SK-N-SH treated with all-trans-retinoic acid at 6 μM for 48 hours (cell line): ENCODE measurements at regions not wholly inside any gene's neighbourhood (a gene's known extent, or its start where the extent isn't known, plus 50 kb on each side); places are given as distances from the start of the nearest gene placed in this dataset.

Experiments
- ATAC-seq: fragments of 200-7000 bp; cut with Tn5 transposase; 3 replicates; pipeline ENCODE4 v1.9.1; 2020; ENCODE audit warnings: mild to moderate bottlenecking, moderate library complexity
- ARNTL ChIP-seq: fragments of 450-650 bp; formaldehyde crosslinking; IDR thresholded peaks from 2 replicates; pipeline ENCODE4 v1.5.0; 2020; ENCODE audit warnings: low read depth, mild to moderate bottlenecking, moderate library complexity, borderline replicate concordance
- BACH2 ChIP-seq: fragments of 250-450 bp; sonication (Bioruptor Pico); IDR thresholded peaks from 2 replicates; pipeline ENCODE4 v1.9.0; 2021; ENCODE audit warnings: mild to moderate bottlenecking, borderline replicate concordance
- CREB5 ChIP-seq: fragments of 250-450 bp; sonication (Bioruptor Pico); IDR thresholded peaks from 2 replicates; pipeline ENCODE4 v1.5.1; 2020; ENCODE audit warnings: low read depth, mild to moderate bottlenecking, moderate library complexity
- CSDC2 ChIP-seq: fragments of 250-450 bp; sonication (Bioruptor Pico); IDR thresholded peaks from 2 replicates; pipeline ENCODE4 v1.5.0; 2020; ENCODE audit warnings: mild to moderate bottlenecking, moderate library complexity
- CSRNP3 ChIP-seq: fragments of 250-450 bp; sonication (Bioruptor Pico); IDR thresholded peaks from 2 replicates; pipeline ENCODE4 v1.5.1; 2021; ENCODE audit warnings: mild to moderate bottlenecking, moderate library complexity
- ESRRG ChIP-seq: fragments of 250-450 bp; sonication (Bioruptor Pico); IDR thresholded peaks from 2 replicates; pipeline ENCODE4 v1.6.1; 2021; ENCODE audit warnings: mild to moderate bottlenecking
- GLIS3 ChIP-seq: fragments of 250-450 bp; sonication (Bioruptor Pico); IDR thresholded peaks from 2 replicates; pipeline ENCODE4 v1.5.0; 2020; ENCODE audit warnings: mild to moderate bottlenecking, moderate library complexity
- ISL1 ChIP-seq: fragments of 250-450 bp; sonication (Bioruptor Pico); IDR thresholded peaks from 2 replicates; pipeline ENCODE4 v2.1.2; 2022; ENCODE audit warnings: mild to moderate bottlenecking, moderate library complexity
- OSR1 ChIP-seq: fragments of 250-450 bp; sonication (Bioruptor Pico); IDR thresholded peaks from 2 replicates; pipeline ENCODE4 v1.8.0; 2022; ENCODE audit warnings: moderate library complexity, mild to moderate bottlenecking, inconsistent platforms
- PATZ1 ChIP-seq: fragments of 250-450 bp; sonication (Bioruptor Pico); IDR thresholded peaks from 2 replicates; pipeline ENCODE4 v1.8.0; 2020; ENCODE audit warnings: mild to moderate bottlenecking, moderate library complexity, borderline replicate concordance
- POU6F1 ChIP-seq: fragments of 250-450 bp; sonication (Bioruptor Pico); IDR thresholded peaks from 2 replicates; pipeline ENCODE4 v1.8.0; 2021; ENCODE audit warnings: low read depth, mild to moderate bottlenecking, moderate library complexity, borderline replicate concordance
- PPARA ChIP-seq: fragments of 250-450 bp; sonication (Bioruptor Pico); IDR thresholded peaks from 2 replicates; pipeline ENCODE4 v1.5.0; 2020; ENCODE audit warnings: mild to moderate bottlenecking, borderline replicate concordance
- RARB ChIP-seq: fragments of 250-450 bp; sonication (Bioruptor Pico); IDR thresholded peaks from 2 replicates; pipeline ENCODE4 v1.8.0; 2021; ENCODE audit warnings: mild to moderate bottlenecking, moderate library complexity
- SNAI2 ChIP-seq: fragments of 250-450 bp; sonication (Bioruptor Pico); IDR thresholded peaks from 2 replicates; pipeline ENCODE4 v1.5.0; 2020; ENCODE audit warnings: mild to moderate bottlenecking, moderate library complexity
- TOX ChIP-seq: fragments of 250-450 bp; sonication (Bioruptor Pico); IDR thresholded peaks from 2 replicates; pipeline ENCODE4 v1.8.0; 2021; ENCODE audit warnings: mild to moderate bottlenecking, moderate library complexity, borderline replicate concordance
- TSHZ2 ChIP-seq: fragments of 250-450 bp; sonication (Bioruptor Pico); IDR thresholded peaks from 2 replicates; pipeline ENCODE4 v1.5.0; 2020; ENCODE audit warnings: mild to moderate bottlenecking, moderate library complexity
- ZC3H10 ChIP-seq: fragments of 250-450 bp; sonication (Bioruptor Pico); IDR thresholded peaks from 2 replicates; pipeline ENCODE4 v1.5.1; 2021; ENCODE audit warnings: mild to moderate bottlenecking, moderate library complexity
- ZFP3 ChIP-seq: fragments of 250-450 bp; sonication (Bioruptor Pico); IDR thresholded peaks from 2 replicates; pipeline ENCODE4 v1.5.0; 2020; ENCODE audit warnings: mild to moderate bottlenecking, moderate library complexity
- ZFP30 ChIP-seq: fragments of 450-650 bp; formaldehyde crosslinking; IDR thresholded peaks from 2 replicates; pipeline ENCODE4 v1.5.0; 2022; ENCODE audit warnings: mild to moderate bottlenecking, moderate library complexity
- ZNF565 ChIP-seq: fragments of 450-650 bp; formaldehyde crosslinking; conservative IDR thresholded peaks from 2 replicates; pipeline ENCODE4 v1.5.0; 2020; ENCODE audit warnings: low read depth, mild to moderate bottlenecking, moderate library complexity
- ZNF70 ChIP-seq: fragments of 450-650 bp; formaldehyde crosslinking; IDR thresholded peaks from 2 replicates; pipeline ENCODE4 v1.5.0; 2020; ENCODE audit warnings: mild to moderate bottlenecking, moderate library complexity
- ZNF8 ChIP-seq: fragments of 450-650 bp; formaldehyde crosslinking; IDR thresholded peaks from 2 replicates; pipeline ENCODE4 v1.5.0; 2020; ENCODE audit warnings: mild to moderate bottlenecking, moderate library complexity

- no peak for ATAC-seq
Observed at GRCh38 chr6:170069611-170070010, 221.3 kb downstream of the DLL1 start.

GRCh38 chr6:170068496-170068895 lies 222.4 kb downstream of the DLL1 start:
- no peak for TF ChIP-seq RARB (CRISPR knock-in tag)
- TF ChIP-seq CSDC2 (CRISPR knock-in tag): no peak
- TF ChIP-seq ZFP3: no peak
- TF ChIP-seq CREB5 (CRISPR knock-in tag): no peak
- TF ChIP-seq ZNF565 (CRISPR knock-in tag): no peak
- TF ChIP-seq CSRNP3: no peak
- TF ChIP-seq OSR1 (CRISPR knock-in tag): no peak
- TF ChIP-seq ARNTL: no peak
- no peak for TF ChIP-seq ZC3H10 (CRISPR knock-in tag)
- no peak for ATAC-seq

More at GRCh38 chr6:170069611-170070010, 221.3 kb downstream of the DLL1 start:
- TF ChIP-seq ZFP3 (no peak), ISL1 (no peak), SNAI2 (CRISPR knock-in tag) (no peak), OSR1 (CRISPR knock-in tag) (no peak), ZNF565 (CRISPR knock-in tag) (no peak), ZFP30 (CRISPR knock-in tag) (no peak), POU6F1 (CRISPR knock-in tag) (no peak), RARB (CRISPR knock-in tag) (no peak), TSHZ2 (CRISPR knock-in tag) (no peak), ESRRG (no peak), CSDC2 (CRISPR knock-in tag) (no peak), CSRNP3 (no peak), ZC3H10 (CRISPR knock-in tag) (no peak), GLIS3 (CRISPR knock-in tag) (no peak), PPARA (CRISPR knock-in tag) (no peak), ZNF70 (CRISPR knock-in tag) (no peak), TOX (CRISPR knock-in tag) (no peak), ZNF8 (CRISPR knock-in tag) (no peak), PATZ1 (CRISPR knock-in tag) (no peak), BACH2 (no peak)
